ENCODE measurements at regions not wholly inside any gene's neighbourhood (a gene's known extent, or its start where the extent isn't known, plus 50 kb on each side); places are given as distances from the start of the nearest gene placed in this dataset.

- TF ChIP-seq CTCF (IDR thresholded peaks at IDR 0.05; ENCODE audit: insufficient read depth, low read depth, low read length) (no peak), EZH2 (IDR thresholded peaks at IDR 0.05; ENCODE audit: insufficient read depth, low read length) (no peak)
Observed at GRCh38 chr20:40775561-40776146, 86.6 kb upstream of the MAFB start.
